Transverse colon (tissue), 4 donors: ENCODE measurements at regions not wholly inside any gene's neighbourhood (a gene's known extent, or its start where the extent isn't known, plus 50 kb on each side); places are given as distances from the start of the nearest gene placed in this dataset.

Experiments
- CTCF ChIP-seq, 5 experiments: fragments of 200-600 bp in 3 of 5; fragments of 450-650 bp in 2 of 5; sonication (generic) in 3 of 5; IDR thresholded peaks; 1 replicate in 2 of 5; 2 replicates in 3 of 5; pipeline ENCODE4 v1.5.1; 2016 to 2017; ENCODE audit warnings: antibody characterized with exemption in 5 of 5, inconsistent platforms in 3 of 5, mild to moderate bottlenecking in 2 of 5, moderate library complexity in 1 of 5
- POLR2AphosphoS5 ChIP-seq, 3 donors: sonication (generic); formaldehyde crosslinking; IDR thresholded peaks; one replicate each; pipeline ENCODE4 v1.6.1; 2016; ENCODE audit warnings: antibody characterized with exemption in 3 of 3

GRCh38 chr7:91798425-91798824 is 82.1 kb downstream of the MTERF1 start:
- TF ChIP-seq CTCF (IDR thresholded peaks at IDR 0.05) (no peak), POLR2AphosphoS5 (IDR thresholded peaks at IDR 0.05) (no peak)
